Stimulated activated effector memory CD8-positive, alpha-beta T cell treated with anti-CD3 and anti-CD28 coated beads, Interleukin-12 subunit alpha, Interleukin-12 subunit beta, amount 100 ng/mL, for 72 hours (primary cell): ENCODE measurements at regions not wholly inside any gene's neighbourhood (a gene's known extent, or its start where the extent isn't known, plus 50 kb on each side); places are given as distances from the start of the nearest gene placed in this dataset.
"Not testable (repeated sequence)": the region's sequence is repeated elsewhere in the genome, so short reads cannot be mapped to it uniquely, and the experiment has no call there.

Experiments used
- ATAC-seq: fragments of 150-1000 bp; cut with Tn5 transposase; 2 replicates; pipeline ENCODE4 v1.10.0; 2021
- DNase-seq, 2 donors: peaks; one replicate each; pipeline ENCODE4 v3.0.0; 2021 to 2022; ENCODE audit warnings: low spot score in 2 of 2
- H3K27ac Mint-ChIP-seq: one replicate; pipeline ENCODE4 v1.8.0; 2022; ENCODE audit warnings: mild to moderate bottlenecking, mixed read lengths
- H3K36me3 Mint-ChIP-seq: one replicate; pipeline ENCODE4 v1.8.0; 2022; ENCODE audit warnings: mild to moderate bottlenecking, mixed read lengths
- H3K4me1 Mint-ChIP-seq: one replicate; pipeline ENCODE4 v1.8.0; 2022; ENCODE audit warnings: mixed read lengths
- H3K4me3 Mint-ChIP-seq: one replicate; pipeline ENCODE4 v1.8.0; 2022; ENCODE audit warnings: mild to moderate bottlenecking, mixed read lengths
- H3K9me3 Mint-ChIP-seq: one replicate; pipeline ENCODE4 v1.8.0; 2022; ENCODE audit warnings: mixed read lengths

GRCh38 chr7:93026425-93026824, 91.4 kb downstream of the SAMD9 start:
- Mint-ChIP-seq H3K4me3 (no peak overlapping the region), H3K9me3 (peaks cover 3% of the 10 kb centered on the region), H3K36me3 (no peaks in the 10 kb centered on the region), H3K27ac (no peak overlapping the region), H3K4me1 (no peaks in the 10 kb centered on the region)
- DNase-seq = no peak
- ATAC-seq = no peak

GRCh38 chr7:93025389-93025788, 92.4 kb downstream of the SAMD9 start:
- Mint-ChIP-seq H3K4me3 (no peak overlapping the region), H3K9me3 (no peaks in the 10 kb centered on the region), H3K36me3 (no peaks in the 10 kb centered on the region), H3K27ac (no peak overlapping the region), H3K4me1 (no peaks in the 10 kb centered on the region)
- ATAC-seq (no peak), DNase-seq (no peak)

GRCh38 chr7:93022931-93023478, 94.8 kb downstream of the SAMD9 start:
- ATAC-seq, H3K27ac Mint-ChIP-seq, H3K9me3 Mint-ChIP-seq, DNase-seq, H3K4me1 Mint-ChIP-seq, H3K36me3 Mint-ChIP-seq, H3K4me3 Mint-ChIP-seq: not testable (repeated sequence)

GRCh38 chr7:93021748-93022147, 96.0 kb downstream of the SAMD9 start:
- no peak overlapping the region for H3K27ac Mint-ChIP-seq
- no peaks in the 10 kb centered on the region for H3K4me1 Mint-ChIP-seq
- no peaks in the 10 kb centered on the region for H3K9me3 Mint-ChIP-seq
- H3K4me3 Mint-ChIP-seq = no peak overlapping the region
- no peak for DNase-seq
- no peaks in the 10 kb centered on the region for H3K36me3 Mint-ChIP-seq
- no peak for ATAC-seq

- Mint-ChIP-seq H3K36me3 (no peaks in the 10 kb centered on the region), H3K4me3 (no peak overlapping the region), H3K9me3 (no peaks in the 10 kb centered on the region), H3K4me1 (no peaks in the 10 kb centered on the region), H3K27ac (no peak overlapping the region)
- ATAC-seq (no peak), DNase-seq (no peak)
Observed at GRCh38 chr7:93018716-93019115, 99.1 kb downstream of the SAMD9 start.

- H3K36me3 Mint-ChIP-seq = no peaks in the 10 kb centered on the region
- no peaks in the 10 kb centered on the region for H3K4me1 Mint-ChIP-seq
- no peak overlapping the region for H3K4me3 Mint-ChIP-seq
- DNase-seq (no peak), ATAC-seq (no peak)
- no peak overlapping the region for H3K27ac Mint-ChIP-seq
- H3K9me3 Mint-ChIP-seq = no peaks in the 10 kb centered on the region
Observed at GRCh38 chr7:93016681-93017381, 100.9 kb downstream of the SAMD9 start.

GRCh38 chr7:93015779-93016481, 101.8 kb downstream of the SAMD9 start:
- Mint-ChIP-seq H3K4me3 (no peak overlapping the region), H3K27ac (no peak overlapping the region), H3K9me3 (no peaks in the 10 kb centered on the region), H3K4me1 (no peaks in the 10 kb centered on the region), H3K36me3 (no peaks in the 10 kb centered on the region)
- DNase-seq (no peak), ATAC-seq (no peak)

- Mint-ChIP-seq H3K4me1 (no peaks in the 10 kb centered on the region), H3K4me3 (no peak overlapping the region), H3K27ac (no peak overlapping the region), H3K36me3 (no peaks in the 10 kb centered on the region), H3K9me3 (no peaks in the 10 kb centered on the region)
- DNase-seq = no peak
- no peak for ATAC-seq
Observed at GRCh38 chr7:93015101-93015778, 102.5 kb downstream of the SAMD9 start.

GRCh38 chr7:93014410-93014809, 103.4 kb downstream of the SAMD9 start:
- no peaks in the 10 kb centered on the region for H3K36me3 Mint-ChIP-seq
- H3K4me1 Mint-ChIP-seq = no peaks in the 10 kb centered on the region
- no peak overlapping the region for H3K4me3 Mint-ChIP-seq
- H3K9me3 Mint-ChIP-seq = no peaks in the 10 kb centered on the region
- ATAC-seq (no peak), DNase-seq (no peak)
- H3K27ac Mint-ChIP-seq = no peak overlapping the region

GRCh38 chr7:93013446-93014061, 104.2 kb downstream of the SAMD9 start:
- H3K9me3 Mint-ChIP-seq = no peaks in the 10 kb centered on the region
- no peaks in the 10 kb centered on the region for H3K4me1 Mint-ChIP-seq
- no peak overlapping the region for H3K4me3 Mint-ChIP-seq
- ATAC-seq = no peak
- no peak for DNase-seq
- H3K27ac Mint-ChIP-seq = no peak overlapping the region
- H3K36me3 Mint-ChIP-seq = no peaks in the 10 kb centered on the region

- no peaks in the 10 kb centered on the region for H3K9me3 Mint-ChIP-seq
Observed at GRCh38 chr7:93011351-93012294, 106.2 kb downstream of the SAMD9 start.

GRCh38 chr7:93008833-93009232, 108.9 kb downstream of the SAMD9 start:
- Mint-ChIP-seq H3K36me3 (no peaks in the 10 kb centered on the region), H3K27ac (no peak overlapping the region), H3K9me3 (no peaks in the 10 kb centered on the region), H3K4me1 (no peaks in the 10 kb centered on the region), H3K4me3 (no peak overlapping the region)
- ATAC-seq = no peak
- DNase-seq = no peak

More at GRCh38 chr7:93011351-93012294, 106.2 kb downstream of the SAMD9 start:
- DNase-seq = no peak
- H3K27ac Mint-ChIP-seq = no peak overlapping the region
- no peaks in the 10 kb centered on the region for H3K36me3 Mint-ChIP-seq
- no peak for ATAC-seq
- H3K4me1 Mint-ChIP-seq = no peaks in the 10 kb centered on the region
- no peak overlapping the region for H3K4me3 Mint-ChIP-seq

- no peak for ATAC-seq
Observed at GRCh38 chr7:93006480-93007095, 111.2 kb downstream of the SAMD9 start.

GRCh38 chr7:93004906-93005305, 112.9 kb downstream of the SAMD9 start:
- no peak for DNase-seq
- Mint-ChIP-seq H3K4me3 (no peak overlapping the region), H3K27ac (no peak overlapping the region), H3K4me1 (no peaks in the 10 kb centered on the region), H3K9me3 (no peaks in the 10 kb centered on the region), H3K36me3 (no peaks in the 10 kb centered on the region)
- no peak for ATAC-seq

More at GRCh38 chr7:93006480-93007095, 111.2 kb downstream of the SAMD9 start:
- DNase-seq = no peak
- no peaks in the 10 kb centered on the region for H3K4me1 Mint-ChIP-seq
- H3K27ac Mint-ChIP-seq = no peak overlapping the region
- no peak overlapping the region for H3K4me3 Mint-ChIP-seq
- H3K36me3 Mint-ChIP-seq = no peaks in the 10 kb centered on the region
- H3K9me3 Mint-ChIP-seq = no peaks in the 10 kb centered on the region
